Astrocyte of the spinal cord (primary cell): ENCODE measurements at regions not wholly inside any gene's neighbourhood (a gene's known extent, or its start where the extent isn't known, plus 50 kb on each side); places are given as distances from the start of the nearest gene placed in this dataset.

Experiments
- DNase-seq: peaks from one replicate; pipeline ENCODE4 v3.0.0; 2011; ENCODE audit warnings: low read depth, low spot score
- H3K4me3 ChIP-seq: 2 replicates; pipeline ENCODE4 v1.5.1; 2011; ENCODE audit warnings: low read depth, mild to moderate bottlenecking, low read length, moderate library complexity
- in situ Hi-C: cut with HindIII; loops from 2 replicates; pipeline ENCODE4 v1.10.0; 2017; ENCODE audit warnings: low sequenced_read_pairs
- TF ChIP-seq, protein P1 (sequence below): IDR thresholded peaks from 2 replicates; pipeline ENCODE4 v1.5.1; 2012; ENCODE audit warnings: low read depth, mild to moderate bottlenecking, low read length, inconsistent platforms

DNA sequence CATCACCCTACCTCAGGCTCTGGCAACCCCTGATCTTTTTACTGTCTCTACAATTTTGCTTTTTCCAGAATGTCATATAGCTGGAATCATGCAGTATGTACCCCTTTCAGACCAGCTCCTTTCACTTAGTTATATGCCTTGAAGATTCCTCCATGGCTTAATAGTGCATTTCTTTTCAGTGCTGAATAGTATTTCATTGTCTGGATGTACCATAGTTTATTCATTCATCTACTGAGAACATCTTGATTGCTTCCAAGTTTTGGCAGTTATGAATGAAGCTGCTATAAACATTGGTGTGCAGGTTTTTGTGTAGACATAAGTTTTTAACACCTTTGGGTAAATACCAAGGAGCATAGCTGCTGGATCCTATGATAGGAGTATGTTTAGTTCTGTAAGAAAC, 50.8 kb upstream of the ANP32A start:
- no peak overlapping the region for H3K4me3 ChIP-seq
- in situ Hi-C loops = no loop called here
- TF ChIP-seq, protein P1, sequence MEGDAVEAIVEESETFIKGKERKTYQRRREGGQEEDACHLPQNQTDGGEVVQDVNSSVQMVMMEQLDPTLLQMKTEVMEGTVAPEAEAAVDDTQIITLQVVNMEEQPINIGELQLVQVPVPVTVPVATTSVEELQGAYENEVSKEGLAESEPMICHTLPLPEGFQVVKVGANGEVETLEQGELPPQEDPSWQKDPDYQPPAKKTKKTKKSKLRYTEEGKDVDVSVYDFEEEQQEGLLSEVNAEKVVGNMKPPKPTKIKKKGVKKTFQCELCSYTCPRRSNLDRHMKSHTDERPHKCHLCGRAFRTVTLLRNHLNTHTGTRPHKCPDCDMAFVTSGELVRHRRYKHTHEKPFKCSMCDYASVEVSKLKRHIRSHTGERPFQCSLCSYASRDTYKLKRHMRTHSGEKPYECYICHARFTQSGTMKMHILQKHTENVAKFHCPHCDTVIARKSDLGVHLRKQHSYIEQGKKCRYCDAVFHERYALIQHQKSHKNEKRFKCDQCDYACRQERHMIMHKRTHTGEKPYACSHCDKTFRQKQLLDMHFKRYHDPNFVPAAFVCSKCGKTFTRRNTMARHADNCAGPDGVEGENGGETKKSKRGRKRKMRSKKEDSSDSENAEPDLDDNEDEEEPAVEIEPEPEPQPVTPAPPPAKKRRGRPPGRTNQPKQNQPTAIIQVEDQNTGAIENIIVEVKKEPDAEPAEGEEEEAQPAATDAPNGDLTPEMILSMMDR = no peak
- DNase-seq = no peak

GRCh38 chr15:68874788-68875187, 54.1 kb upstream of the ANP32A start:
- in situ Hi-C loops = no loop called here
- DNase-seq = no peak
- TF ChIP-seq, protein P1 = no peak
- H3K4me3 ChIP-seq = no peak overlapping the region

DNA sequence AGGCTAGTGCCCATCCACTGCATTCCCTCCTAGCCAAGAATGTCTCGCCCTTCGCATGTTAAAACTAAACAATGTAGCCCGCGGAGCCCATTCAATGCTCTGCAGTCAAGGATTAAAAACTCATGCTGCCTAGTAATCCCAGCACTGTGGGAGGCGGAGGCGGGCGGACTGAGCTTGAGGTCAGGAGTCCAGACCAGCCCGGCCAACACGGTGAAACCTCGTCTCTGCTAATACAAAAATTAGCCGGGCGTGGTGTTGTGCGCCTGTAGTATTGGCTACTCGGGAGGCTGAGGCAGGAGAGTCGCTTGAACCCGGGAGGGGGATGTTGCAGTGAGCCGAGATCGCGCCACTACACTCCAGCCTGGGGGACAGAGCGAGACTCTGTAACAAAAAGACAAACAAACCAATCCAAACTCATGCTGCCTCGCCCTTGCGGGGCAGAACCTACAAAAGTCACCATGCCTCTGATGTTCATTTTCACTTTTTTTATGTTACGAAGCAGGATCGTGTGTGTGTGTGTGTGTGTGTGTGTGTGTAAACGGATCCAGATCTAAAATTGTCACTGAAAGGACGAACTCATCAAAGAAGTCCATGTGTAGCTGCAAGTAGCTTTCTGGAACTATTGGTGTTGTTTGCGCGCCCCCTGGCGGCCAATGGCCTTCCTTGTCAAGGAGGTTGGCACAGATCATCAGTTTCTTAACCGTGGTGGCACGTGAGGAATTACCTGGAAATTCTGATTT, 54.8 kb upstream of the SPESP1 start:
- in situ Hi-C loops = no loop called here
- DNase-seq = peak; percentile 92
- TF ChIP-seq, protein P1 = peak; percentile 88
- peak overlapping the region; percentile 33 for H3K4me3 ChIP-seq

GRCh38 chr15:68877626-68878025, 52.7 kb upstream of the SPESP1 start:
- H3K4me3 ChIP-seq = no peak overlapping the region
- TF ChIP-seq, protein P1 = no peak
- no peak for DNase-seq
- in situ Hi-C loops = no loop called here

- H3K4me3 ChIP-seq = no peak overlapping the region
- TF ChIP-seq, protein P1 = no peak
- in situ Hi-C loops = no loop called here
- DNase-seq = no peak
These were observed 49.9 kb upstream of the SPESP1 start for GRCh38 chr15:68880382-68880781.
